Erythroblast (primary cell): ENCODE measurements at regions not wholly inside any gene's neighbourhood (a gene's known extent, or its start where the extent isn't known, plus 50 kb on each side); places are given as distances from the start of the nearest gene placed in this dataset.

ENCODE experiments used
- GATA1 ChIP-seq: IDR thresholded peaks from 2 replicates; pipeline ENCODE4 v1.6.1; 2011; ENCODE audit warnings: low read depth, mild to moderate bottlenecking, control low read depth, low read length, moderate library complexity
- POLR2A ChIP-seq: IDR thresholded peaks from 2 replicates; pipeline ENCODE4 v1.6.1; 2011; ENCODE audit warnings: mild to moderate bottlenecking, low read length

DNA sequence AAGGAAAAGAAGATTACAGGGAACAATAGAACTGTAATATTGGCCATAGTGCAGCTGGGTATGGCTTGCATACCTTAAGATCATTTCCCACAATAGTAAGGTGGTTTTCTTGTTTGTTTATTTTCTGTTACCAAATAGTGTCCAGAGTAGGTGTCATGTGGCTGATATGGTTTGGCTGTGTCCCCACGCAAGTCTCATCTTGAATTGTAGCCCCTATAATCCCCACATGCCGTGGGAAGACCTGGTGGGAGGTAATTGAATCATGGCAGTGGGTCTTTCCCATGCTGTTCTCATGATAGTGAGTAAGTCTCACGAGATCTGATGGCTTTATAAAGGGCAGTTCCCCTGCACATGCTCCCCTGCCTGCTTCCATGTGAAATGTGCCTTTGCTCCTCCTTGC lies 190.1 kb downstream of the ICOS start:
- TF ChIP-seq POLR2A (no peak), GATA1 (no peak)
